ENCODE measurements at regions not wholly inside any gene's neighbourhood (a gene's known extent, or its start where the extent isn't known, plus 50 kb on each side); places are given as distances from the start of the nearest gene placed in this dataset.
A peak's percentile ranks its signal among the peaks of the same experiment; 100 is the strongest.

DNA sequence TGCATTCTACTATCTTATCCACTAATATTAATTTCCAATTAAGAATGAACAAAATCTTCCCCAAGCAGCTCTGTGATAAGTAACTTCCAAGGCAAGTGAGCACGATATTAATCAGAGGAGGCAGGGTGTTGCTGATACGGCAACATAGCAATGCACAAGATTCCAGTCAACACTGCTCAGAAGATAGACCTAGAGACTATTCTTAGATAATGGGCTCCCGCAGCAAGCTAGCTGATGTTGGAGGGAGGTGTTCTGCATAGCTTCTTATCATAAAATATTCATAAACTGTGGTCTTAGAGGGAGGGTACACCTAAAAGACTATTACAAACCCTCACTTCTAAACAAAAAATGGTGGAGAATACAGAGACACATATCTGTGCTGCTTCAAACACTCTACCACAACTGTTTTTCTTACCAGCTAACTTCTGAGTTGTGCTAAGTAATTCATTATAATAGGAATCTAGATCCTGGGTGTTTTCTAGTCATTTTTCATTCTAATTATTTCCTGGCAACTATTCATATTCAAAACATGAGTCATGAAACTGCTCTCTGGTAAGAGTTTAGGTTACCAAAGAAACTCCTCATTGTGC is 382.0 kb upstream of the SOX14 start:
- TF ChIP-seq CTCF (IDR thresholded peaks at IDR 0.05; ENCODE audit: low read depth, low read length, missing control alignments), result no peak
- H3K4me3 ChIP-seq (ENCODE audit: low read depth, low read length), result no peak overlapping the region
- DNase-seq (ENCODE audit: low read depth), result no peak

DNA sequence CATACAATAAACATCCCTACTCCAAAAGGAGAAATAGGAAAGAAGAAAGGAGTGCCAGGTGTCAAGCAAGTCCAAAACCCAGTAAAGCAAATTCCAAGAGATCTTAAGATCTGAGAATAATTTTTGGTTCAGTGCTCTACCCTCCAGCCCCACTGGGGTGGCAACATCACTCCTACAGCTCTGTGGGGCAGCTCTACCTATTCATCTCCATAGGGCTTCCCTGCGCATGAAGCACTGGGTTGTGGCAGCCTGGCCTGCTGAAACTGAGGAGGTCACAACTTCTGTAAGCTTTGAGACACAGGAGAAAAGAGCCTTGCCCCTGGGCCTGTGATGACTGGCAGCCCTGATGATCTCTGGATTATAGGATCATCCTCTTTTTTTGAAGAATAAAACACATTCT is 378.2 kb upstream of the SOX14 start:
- DNase-seq (ENCODE audit: low read depth), result no peak
- H3K4me3 ChIP-seq (ENCODE audit: low read depth, low read length), result no peak overlapping the region
- no peak for TF ChIP-seq CTCF (IDR thresholded peaks at IDR 0.05; ENCODE audit: low read depth, low read length, missing control alignments)

DNA sequence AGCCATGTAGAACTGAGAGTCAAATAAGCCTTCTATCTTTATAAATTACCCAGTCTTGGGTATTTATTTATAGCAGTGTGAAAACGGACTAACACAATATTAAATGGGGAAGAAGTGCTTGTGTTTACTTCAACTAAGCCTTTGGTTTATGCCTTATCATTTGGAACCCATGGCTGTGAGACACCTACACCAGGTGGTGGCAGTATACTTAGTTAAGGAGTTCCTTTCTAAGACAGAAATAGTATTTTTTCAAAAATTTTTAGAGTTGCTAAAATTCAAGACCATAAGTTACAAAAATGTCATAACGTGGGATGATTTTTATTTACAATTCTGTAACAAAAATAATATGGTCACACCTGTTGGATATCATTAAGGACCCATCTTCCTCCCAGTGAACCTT is 354.5 kb upstream of the SOX14 start:
- TF ChIP-seq CTCF (IDR thresholded peaks at IDR 0.05; ENCODE audit: low read depth, low read length, missing control alignments), result peak; percentile 30

DNA sequence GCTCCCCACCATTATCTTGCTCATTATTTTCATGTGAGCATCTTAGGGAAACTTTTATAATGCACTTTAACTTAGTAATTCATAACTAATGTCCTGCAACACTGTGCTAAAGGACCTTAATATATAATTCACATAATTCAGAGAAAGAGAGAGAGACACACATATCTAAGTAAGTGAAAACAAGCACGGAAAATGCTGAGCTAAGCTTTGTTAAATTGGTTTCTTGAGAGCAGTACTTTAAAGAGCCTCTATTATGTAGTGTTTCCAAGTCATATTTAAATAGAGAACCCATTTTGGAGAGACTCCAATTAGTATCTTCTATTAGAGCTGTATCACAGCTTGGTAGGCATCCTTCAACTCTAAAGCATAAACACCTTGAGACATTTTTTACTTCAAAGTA is 354.1 kb upstream of the SOX14 start:
- TF ChIP-seq CTCF (IDR thresholded peaks at IDR 0.05; ENCODE audit: low read depth, low read length, missing control alignments), result no peak
- H3K4me3 ChIP-seq (ENCODE audit: low read depth, low read length), result no peak overlapping the region
- DNase-seq (ENCODE audit: low read depth), result no peak

More for the DNA sequence above, 354.5 kb upstream of the SOX14 start:
- DNase-seq (ENCODE audit: low read depth), result no peak
- no peak overlapping the region for H3K4me3 ChIP-seq (ENCODE audit: low read depth, low read length)

GRCh38 chr3:137420198-137420995 is 343.7 kb upstream of the SOX14 start:
- DNase-seq (ENCODE audit: low read depth), result no peak
- H3K4me3 ChIP-seq (ENCODE audit: low read depth, low read length), result no peak overlapping the region
- TF ChIP-seq CTCF (IDR thresholded peaks at IDR 0.05; ENCODE audit: low read depth, low read length, missing control alignments), result no peak

GRCh38 chr3:137438561-137438960 is 325.6 kb upstream of the SOX14 start:
- no peak for TF ChIP-seq CTCF (IDR thresholded peaks at IDR 0.05; ENCODE audit: low read depth, low read length, missing control alignments)
- no peak for DNase-seq (ENCODE audit: low read depth)
- H3K4me3 ChIP-seq (ENCODE audit: low read depth, low read length), result no peak overlapping the region

- no peak for TF ChIP-seq CTCF (IDR thresholded peaks at IDR 0.05; ENCODE audit: low read depth, low read length, missing control alignments)
- no peak for DNase-seq (ENCODE audit: low read depth)
- no peak overlapping the region for H3K4me3 ChIP-seq (ENCODE audit: low read depth, low read length)
Measured at GRCh38 chr3:137460944-137461343, 303.2 kb upstream of the SOX14 start.

Measured in GM12864 (cell line).